Prostate gland (tissue), 2 donors: ENCODE measurements at regions not wholly inside any gene's neighbourhood (a gene's known extent, or its start where the extent isn't known, plus 50 kb on each side); places are given as distances from the start of the nearest gene placed in this dataset.

ENCODE experiments used
- CTCF ChIP-seq, 4 experiments: fragments of 200-600 bp in 2 of 4; fragments of 450-650 bp in 2 of 4; sonication (generic) in 2 of 4; IDR thresholded peaks; 1 replicate in 3 of 4; 2 replicates in 1 of 4; pipeline ENCODE4 v1.5.1; 2016 to 2019; ENCODE audit warnings: antibody characterized with exemption in 4 of 4, mild to moderate bottlenecking in 2 of 4, moderate library complexity in 2 of 4
- POLR2AphosphoS5 ChIP-seq: sonication (generic); formaldehyde crosslinking; IDR thresholded peaks from one replicate; pipeline ENCODE4 v1.6.1; 2017; ENCODE audit warnings: antibody characterized with exemption

GRCh38 chr2:121049131-121049530 lies 235.9 kb downstream of the TFCP2L1 start:
- TF ChIP-seq POLR2AphosphoS5 (no peak), CTCF (IDR thresholded peaks at IDR 0.05) (no peak)
